ENCODE measurements at regions not wholly inside any gene's neighbourhood (a gene's known extent, or its start where the extent isn't known, plus 50 kb on each side); places are given as distances from the start of the nearest gene placed in this dataset.

- TF ChIP-seq EZH2 (IDR thresholded peaks at IDR 0.05; ENCODE audit: insufficient read depth, poor library complexity, severe bottlenecking) (no peak), EZH2phosphoT487 (IDR thresholded peaks at IDR 0.05; ENCODE audit: insufficient read depth, low read depth) (no peak)
These were observed 567.3 kb upstream of the DSEL start for GRCh38 chr18:68083776-68084175.

Measured in GM23248 (cell line).